ENCODE measurements at regions not wholly inside any gene's neighbourhood (a gene's known extent, or its start where the extent isn't known, plus 50 kb on each side); places are given as distances from the start of the nearest gene placed in this dataset.

- TF ChIP-seq CTCF (IDR thresholded peaks at IDR 0.05) (no peak), ZFX (IDR thresholded peaks at IDR 0.05; ENCODE audit: borderline replicate concordance) (no peak)
- no peak overlapping the region for H3K27ac ChIP-seq
Observed at GRCh38 chr4:116906758-116907157, 178.6 kb downstream of the TRAM1L1 start.

GRCh38 chr4:116899561-116899960 lies 185.8 kb downstream of the TRAM1L1 start:
- no peak overlapping the region for H3K27ac ChIP-seq
- TF ChIP-seq CTCF (IDR thresholded peaks at IDR 0.05) (no peak), ZFX (IDR thresholded peaks at IDR 0.05; ENCODE audit: borderline replicate concordance) (no peak)

GRCh38 chr4:116885579-116885978 lies 199.8 kb downstream of the TRAM1L1 start:
- TF ChIP-seq CTCF (IDR thresholded peaks at IDR 0.05) = no peak
- no peak for TF ChIP-seq ZFX (IDR thresholded peaks at IDR 0.05; ENCODE audit: borderline replicate concordance)
- no peak overlapping the region for H3K27ac ChIP-seq

GRCh38 chr4:116882503-116882902 lies 202.9 kb downstream of the TRAM1L1 start:
- H3K27ac ChIP-seq = no peak overlapping the region
- TF ChIP-seq CTCF (IDR thresholded peaks at IDR 0.05) (no peak), ZFX (IDR thresholded peaks at IDR 0.05; ENCODE audit: borderline replicate concordance) (no peak)

- H3K27ac ChIP-seq = no peak overlapping the region
- TF ChIP-seq ZFX (IDR thresholded peaks at IDR 0.05; ENCODE audit: borderline replicate concordance) = no peak
- TF ChIP-seq CTCF (IDR thresholded peaks at IDR 0.05) = no peak
Observed at GRCh38 chr4:116881077-116881476, 204.3 kb downstream of the TRAM1L1 start.

- TF ChIP-seq CTCF (IDR thresholded peaks at IDR 0.05) (no peak), ZFX (IDR thresholded peaks at IDR 0.05; ENCODE audit: borderline replicate concordance) (no peak)
- H3K27ac ChIP-seq = no peak overlapping the region
Observed at GRCh38 chr4:116880625-116881024, 204.8 kb downstream of the TRAM1L1 start.

- TF ChIP-seq CTCF (IDR thresholded peaks at IDR 0.05) (no peak), ZFX (IDR thresholded peaks at IDR 0.05; ENCODE audit: borderline replicate concordance) (no peak)
- no peak overlapping the region for H3K27ac ChIP-seq
Observed at GRCh38 chr4:116878280-116878679, 207.1 kb downstream of the TRAM1L1 start.

Measured in 22Rv1 (cell line).